SK-N-SH treated with all-trans-retinoic acid at 6 μM for 48 hours (cell line): ENCODE measurements at regions not wholly inside any gene's neighbourhood (a gene's known extent, or its start where the extent isn't known, plus 50 kb on each side); places are given as distances from the start of the nearest gene placed in this dataset.

Experiments used
- ATAC-seq: fragments of 200-7000 bp; cut with Tn5 transposase; 3 replicates; pipeline ENCODE4 v1.9.1; 2020; ENCODE audit warnings: mild to moderate bottlenecking, moderate library complexity
- ARNTL ChIP-seq: fragments of 450-650 bp; formaldehyde crosslinking; IDR thresholded peaks from 2 replicates; pipeline ENCODE4 v1.5.0; 2020; ENCODE audit warnings: low read depth, mild to moderate bottlenecking, moderate library complexity, borderline replicate concordance
- BACH2 ChIP-seq: fragments of 250-450 bp; sonication (Bioruptor Pico); IDR thresholded peaks from 2 replicates; pipeline ENCODE4 v1.9.0; 2021; ENCODE audit warnings: mild to moderate bottlenecking, borderline replicate concordance
- CREB5 ChIP-seq: fragments of 250-450 bp; sonication (Bioruptor Pico); IDR thresholded peaks from 2 replicates; pipeline ENCODE4 v1.5.1; 2020; ENCODE audit warnings: low read depth, mild to moderate bottlenecking, moderate library complexity
- CSDC2 ChIP-seq: fragments of 250-450 bp; sonication (Bioruptor Pico); IDR thresholded peaks from 2 replicates; pipeline ENCODE4 v1.5.0; 2020; ENCODE audit warnings: mild to moderate bottlenecking, moderate library complexity
- CSRNP3 ChIP-seq: fragments of 250-450 bp; sonication (Bioruptor Pico); IDR thresholded peaks from 2 replicates; pipeline ENCODE4 v1.5.1; 2021; ENCODE audit warnings: mild to moderate bottlenecking, moderate library complexity
- ESRRG ChIP-seq: fragments of 250-450 bp; sonication (Bioruptor Pico); IDR thresholded peaks from 2 replicates; pipeline ENCODE4 v1.6.1; 2021; ENCODE audit warnings: mild to moderate bottlenecking
- GLIS3 ChIP-seq: fragments of 250-450 bp; sonication (Bioruptor Pico); IDR thresholded peaks from 2 replicates; pipeline ENCODE4 v1.5.0; 2020; ENCODE audit warnings: mild to moderate bottlenecking, moderate library complexity
- ISL1 ChIP-seq: fragments of 250-450 bp; sonication (Bioruptor Pico); IDR thresholded peaks from 2 replicates; pipeline ENCODE4 v2.1.2; 2022; ENCODE audit warnings: mild to moderate bottlenecking, moderate library complexity
- OSR1 ChIP-seq: fragments of 250-450 bp; sonication (Bioruptor Pico); IDR thresholded peaks from 2 replicates; pipeline ENCODE4 v1.8.0; 2022; ENCODE audit warnings: moderate library complexity, mild to moderate bottlenecking, inconsistent platforms
- POU6F1 ChIP-seq: fragments of 250-450 bp; sonication (Bioruptor Pico); IDR thresholded peaks from 2 replicates; pipeline ENCODE4 v1.8.0; 2021; ENCODE audit warnings: low read depth, mild to moderate bottlenecking, moderate library complexity, borderline replicate concordance
- PPARA ChIP-seq: fragments of 250-450 bp; sonication (Bioruptor Pico); IDR thresholded peaks from 2 replicates; pipeline ENCODE4 v1.5.0; 2020; ENCODE audit warnings: mild to moderate bottlenecking, borderline replicate concordance
- RARB ChIP-seq: fragments of 250-450 bp; sonication (Bioruptor Pico); IDR thresholded peaks from 2 replicates; pipeline ENCODE4 v1.8.0; 2021; ENCODE audit warnings: mild to moderate bottlenecking, moderate library complexity
- SNAI2 ChIP-seq: fragments of 250-450 bp; sonication (Bioruptor Pico); IDR thresholded peaks from 2 replicates; pipeline ENCODE4 v1.5.0; 2020; ENCODE audit warnings: mild to moderate bottlenecking, moderate library complexity
- TCF4 ChIP-seq: fragments of 250-450 bp; sonication (Bioruptor Pico); IDR thresholded peaks from 2 replicates; pipeline ENCODE4 v1.8.0; 2021; ENCODE audit warnings: mild to moderate bottlenecking, moderate library complexity, borderline replicate concordance
- TOX ChIP-seq: fragments of 250-450 bp; sonication (Bioruptor Pico); IDR thresholded peaks from 2 replicates; pipeline ENCODE4 v1.8.0; 2021; ENCODE audit warnings: mild to moderate bottlenecking, moderate library complexity, borderline replicate concordance
- TSHZ2 ChIP-seq: fragments of 250-450 bp; sonication (Bioruptor Pico); IDR thresholded peaks from 2 replicates; pipeline ENCODE4 v1.5.0; 2020; ENCODE audit warnings: mild to moderate bottlenecking, moderate library complexity
- ZC3H10 ChIP-seq: fragments of 250-450 bp; sonication (Bioruptor Pico); IDR thresholded peaks from 2 replicates; pipeline ENCODE4 v1.5.1; 2021; ENCODE audit warnings: mild to moderate bottlenecking, moderate library complexity
- ZFP3 ChIP-seq: fragments of 250-450 bp; sonication (Bioruptor Pico); IDR thresholded peaks from 2 replicates; pipeline ENCODE4 v1.5.0; 2020; ENCODE audit warnings: mild to moderate bottlenecking, moderate library complexity
- ZFP30 ChIP-seq: fragments of 450-650 bp; formaldehyde crosslinking; IDR thresholded peaks from 2 replicates; pipeline ENCODE4 v1.5.0; 2022; ENCODE audit warnings: mild to moderate bottlenecking, moderate library complexity
- ZNF565 ChIP-seq: fragments of 450-650 bp; formaldehyde crosslinking; conservative IDR thresholded peaks from 2 replicates; pipeline ENCODE4 v1.5.0; 2020; ENCODE audit warnings: low read depth, mild to moderate bottlenecking, moderate library complexity
- ZNF70 ChIP-seq: fragments of 450-650 bp; formaldehyde crosslinking; IDR thresholded peaks from 2 replicates; pipeline ENCODE4 v1.5.0; 2020; ENCODE audit warnings: mild to moderate bottlenecking, moderate library complexity
- ZNF8 ChIP-seq: fragments of 450-650 bp; formaldehyde crosslinking; IDR thresholded peaks from 2 replicates; pipeline ENCODE4 v1.5.0; 2020; ENCODE audit warnings: mild to moderate bottlenecking, moderate library complexity

GRCh38 chr5:86175224-86175623 is 442.5 kb upstream of the COX7C start:
- no peak for ATAC-seq
- TF ChIP-seq SNAI2 (CRISPR knock-in tag) (no peak), CSDC2 (no peak), ZFP3 (CRISPR knock-in tag) (no peak), CSRNP3 (no peak), ARNTL (CRISPR knock-in tag) (no peak), TOX (no peak), POU6F1 (CRISPR knock-in tag) (no peak), CREB5 (CRISPR knock-in tag) (no peak), ZNF70 (CRISPR knock-in tag) (no peak), GLIS3 (CRISPR knock-in tag) (no peak), ZFP30 (CRISPR knock-in tag) (no peak), BACH2 (CRISPR knock-in tag) (no peak), TSHZ2 (CRISPR knock-in tag) (no peak), OSR1 (CRISPR knock-in tag) (no peak), ESRRG (no peak), TCF4 (CRISPR knock-in tag) (no peak), ZC3H10 (CRISPR knock-in tag) (no peak), RARB (CRISPR knock-in tag) (no peak)

GRCh38 chr5:86199287-86199686 is 418.5 kb upstream of the COX7C start:
- ATAC-seq, result no peak
- no peak for TF ChIP-seq TCF4 (CRISPR knock-in tag)
- no peak for TF ChIP-seq GLIS3 (CRISPR knock-in tag)
- no peak for TF ChIP-seq ISL1 (CRISPR knock-in tag)
- no peak for TF ChIP-seq ZNF70 (CRISPR knock-in tag)
- no peak for TF ChIP-seq RARB (CRISPR knock-in tag)
- TF ChIP-seq BACH2 (CRISPR knock-in tag), result no peak
- no peak for TF ChIP-seq ESRRG
- no peak for TF ChIP-seq OSR1 (CRISPR knock-in tag)
- TF ChIP-seq ZNF565, result no peak
- no peak for TF ChIP-seq ZFP3 (CRISPR knock-in tag)
- no peak for TF ChIP-seq SNAI2 (CRISPR knock-in tag)
- no peak for TF ChIP-seq POU6F1 (CRISPR knock-in tag)
- no peak for TF ChIP-seq CSDC2
- no peak for TF ChIP-seq ZC3H10 (CRISPR knock-in tag)
- TF ChIP-seq ZNF8 (CRISPR knock-in tag), result no peak

GRCh38 chr5:86228147-86228546 is 389.6 kb upstream of the COX7C start:
- no peak for ATAC-seq
- TF ChIP-seq TCF4 (CRISPR knock-in tag) (no peak), OSR1 (CRISPR knock-in tag) (no peak), ZNF8 (CRISPR knock-in tag) (no peak), GLIS3 (CRISPR knock-in tag) (no peak), ZNF565 (no peak), ESRRG (no peak), SNAI2 (CRISPR knock-in tag) (no peak), CSDC2 (no peak), PPARA (CRISPR knock-in tag) (no peak), POU6F1 (CRISPR knock-in tag) (no peak), ISL1 (CRISPR knock-in tag) (no peak), ARNTL (CRISPR knock-in tag) (no peak), ZFP30 (CRISPR knock-in tag) (no peak), ZNF70 (CRISPR knock-in tag) (no peak)
